GM21529 (cell line): ENCODE measurements at regions not wholly inside any gene's neighbourhood (a gene's known extent, or its start where the extent isn't known, plus 50 kb on each side); places are given as distances from the start of the nearest gene placed in this dataset.

Source experiments
- ATAC-seq: cut with Tn5 transposase; IDR thresholded peaks from one replicate; pipeline ENCODE4 v1.9.1; 2021; ENCODE audit not compliant: unreplicated experiment

DNA sequence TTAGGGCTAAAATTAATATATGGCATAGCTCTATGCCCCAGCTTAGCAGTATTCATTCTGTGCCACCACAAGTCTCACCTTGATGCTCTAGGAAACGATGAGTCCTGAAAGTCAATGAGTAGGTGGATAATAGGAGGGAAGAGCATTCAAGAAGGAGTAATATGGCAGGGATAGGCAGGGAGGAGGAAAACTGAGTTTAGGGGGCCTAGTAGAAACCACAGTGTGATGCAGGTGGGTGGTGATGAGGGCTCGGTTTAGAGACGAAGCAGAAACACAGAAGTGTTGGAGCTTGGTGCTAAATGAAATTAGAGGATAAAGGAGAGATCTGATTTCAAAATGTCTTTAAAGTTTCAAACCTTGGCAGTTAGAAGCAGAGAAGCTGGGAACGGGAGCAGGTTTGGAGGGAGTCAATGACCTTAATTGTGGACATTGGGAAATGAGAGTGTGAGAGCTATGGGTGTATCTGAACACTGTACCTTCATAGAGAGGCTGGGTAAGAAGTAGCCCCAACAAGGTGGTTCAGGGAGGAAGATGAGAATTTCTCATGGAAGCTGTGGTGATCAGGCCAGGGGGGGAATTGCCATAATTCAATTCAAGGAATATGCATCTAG is 144.7 kb upstream of the CPSF6 start:
- ATAC-seq: no peak

DNA sequence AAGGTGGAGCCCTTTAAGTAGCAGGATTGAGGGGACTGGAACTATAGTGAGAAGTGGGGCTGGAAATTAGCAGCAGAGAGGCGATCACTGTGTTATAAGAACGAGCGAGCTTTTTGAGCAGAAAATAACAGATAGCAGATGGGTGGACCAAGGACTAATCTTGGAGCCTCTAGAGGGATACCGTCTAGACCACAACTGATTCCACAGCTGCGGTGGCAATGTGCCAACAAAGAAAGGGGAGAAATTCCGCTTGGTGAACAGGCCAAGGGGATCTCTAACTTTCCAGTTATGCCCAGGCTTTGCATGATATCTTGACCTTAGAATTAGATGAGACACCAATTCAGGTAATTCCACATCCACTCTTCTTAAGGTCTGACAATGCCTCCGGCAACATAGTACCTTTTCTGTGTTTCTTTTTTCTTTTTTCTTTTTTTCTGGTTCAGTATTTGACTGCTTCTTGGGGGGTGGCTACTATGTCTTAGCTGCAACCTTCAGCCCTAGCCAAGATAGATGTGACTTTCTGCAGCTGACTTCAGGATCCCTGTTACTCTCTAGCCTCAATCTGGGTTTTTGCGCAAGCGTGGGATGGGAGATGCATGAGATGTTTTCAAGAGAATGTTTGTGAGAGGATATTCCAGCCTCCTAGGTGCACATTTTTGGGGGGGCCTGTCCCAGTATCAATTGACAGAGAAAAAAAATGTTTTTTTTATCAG is 143.4 kb upstream of the CPSF6 start:
- ATAC-seq: no peak

DNA sequence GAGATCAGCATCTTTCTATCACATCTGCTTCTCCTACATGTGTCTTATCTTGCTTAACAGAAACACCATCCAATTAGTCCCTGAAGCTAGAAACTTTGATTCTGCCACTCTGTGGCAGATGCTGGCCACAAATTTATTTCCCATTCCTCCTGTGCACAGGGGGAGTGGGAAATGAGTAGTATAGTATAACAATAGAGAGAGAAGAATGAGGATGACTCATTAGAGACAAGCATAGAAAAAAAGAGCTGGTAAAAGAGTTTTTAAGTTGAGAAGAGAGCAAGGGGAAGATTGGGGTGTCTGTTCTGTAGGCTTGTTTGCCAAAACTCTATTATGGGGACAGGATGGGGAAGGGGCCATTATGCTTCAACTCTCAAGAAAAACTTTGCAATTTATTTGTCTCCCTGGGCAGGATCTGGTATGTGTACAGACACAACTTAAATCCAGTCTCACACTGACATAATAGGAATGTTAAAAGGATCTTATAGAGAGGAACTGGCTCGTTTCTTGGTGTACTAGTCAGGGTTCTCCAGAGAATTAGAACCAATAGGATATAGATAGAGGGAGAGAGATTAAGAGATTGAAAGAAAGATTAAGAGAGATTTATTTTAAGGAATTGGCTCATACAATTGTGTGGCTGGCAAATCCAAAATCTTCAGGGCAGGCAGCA is 142.6 kb upstream of the CPSF6 start:
- ATAC-seq: no peak

GRCh38 chr12:69097619-69098368 is 141.6 kb upstream of the CPSF6 start:
- ATAC-seq: no peak

- no peak for ATAC-seq
Measured at GRCh38 chr12:69099201-69099837, 140.1 kb upstream of the CPSF6 start.

DNA sequence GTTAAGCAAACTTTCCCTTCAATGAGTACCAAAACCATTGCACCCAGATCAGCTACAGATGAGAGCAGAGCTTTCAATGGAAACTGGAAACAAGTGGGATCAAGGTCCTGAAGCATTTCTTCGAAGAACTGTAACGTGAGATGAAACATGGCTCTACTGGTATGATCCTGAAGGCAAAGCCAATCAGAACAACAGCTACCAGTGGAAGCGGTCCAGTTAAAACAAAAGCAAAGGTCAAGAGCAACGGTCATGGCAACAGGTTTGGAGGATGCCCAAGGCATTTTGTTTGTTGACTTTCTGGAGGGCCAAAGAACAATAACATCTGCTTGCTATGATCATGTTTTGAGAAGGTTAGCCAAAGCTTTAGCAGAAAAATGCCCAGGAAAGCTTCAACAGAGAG is 137.9 kb upstream of the CPSF6 start:
- no peak for ATAC-seq

- ATAC-seq: no peak
Measured at GRCh38 chr12:69102856-69103255, 136.5 kb upstream of the CPSF6 start.

DNA sequence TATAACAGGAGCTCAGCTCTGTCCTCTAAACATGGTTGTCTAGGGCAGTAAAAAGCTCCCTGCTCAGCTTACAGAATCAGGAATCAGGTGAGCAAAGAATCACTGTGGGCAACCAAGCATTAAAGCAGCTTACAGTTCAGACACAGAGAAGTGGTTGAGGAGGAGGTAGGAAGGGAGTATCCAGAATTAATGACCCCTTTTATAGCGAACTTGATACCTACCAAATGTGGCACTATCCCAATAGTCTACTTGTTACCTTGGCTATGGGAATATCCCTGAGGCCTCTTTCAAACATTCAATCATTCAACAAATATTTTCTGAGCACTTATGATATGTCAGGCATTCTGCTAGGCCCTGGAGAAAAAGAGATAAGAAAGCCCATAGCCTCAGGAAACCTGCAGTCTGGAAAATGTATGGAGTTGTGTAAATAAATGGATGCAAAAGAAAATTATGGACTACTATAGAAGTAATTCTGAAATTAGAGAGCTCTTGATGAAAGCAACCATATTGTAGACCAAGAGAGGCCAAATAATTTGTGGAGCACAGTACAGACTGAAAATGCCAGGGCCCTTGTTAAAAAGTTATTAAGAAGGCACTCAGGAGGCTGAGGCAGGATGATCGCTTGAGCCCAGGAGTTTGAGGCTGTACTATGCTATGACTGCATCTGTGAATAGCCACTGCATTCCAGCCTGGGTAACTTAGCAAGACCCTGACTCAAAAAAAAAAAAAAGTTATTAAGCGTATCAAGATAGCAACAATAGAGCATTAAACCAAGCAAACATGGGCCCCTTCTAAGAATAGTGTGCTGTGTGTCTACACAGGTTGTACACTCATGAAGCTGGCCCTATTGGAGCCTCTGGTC is 134.0 kb upstream of the CPSF6 start:
- ATAC-seq: no peak

DNA sequence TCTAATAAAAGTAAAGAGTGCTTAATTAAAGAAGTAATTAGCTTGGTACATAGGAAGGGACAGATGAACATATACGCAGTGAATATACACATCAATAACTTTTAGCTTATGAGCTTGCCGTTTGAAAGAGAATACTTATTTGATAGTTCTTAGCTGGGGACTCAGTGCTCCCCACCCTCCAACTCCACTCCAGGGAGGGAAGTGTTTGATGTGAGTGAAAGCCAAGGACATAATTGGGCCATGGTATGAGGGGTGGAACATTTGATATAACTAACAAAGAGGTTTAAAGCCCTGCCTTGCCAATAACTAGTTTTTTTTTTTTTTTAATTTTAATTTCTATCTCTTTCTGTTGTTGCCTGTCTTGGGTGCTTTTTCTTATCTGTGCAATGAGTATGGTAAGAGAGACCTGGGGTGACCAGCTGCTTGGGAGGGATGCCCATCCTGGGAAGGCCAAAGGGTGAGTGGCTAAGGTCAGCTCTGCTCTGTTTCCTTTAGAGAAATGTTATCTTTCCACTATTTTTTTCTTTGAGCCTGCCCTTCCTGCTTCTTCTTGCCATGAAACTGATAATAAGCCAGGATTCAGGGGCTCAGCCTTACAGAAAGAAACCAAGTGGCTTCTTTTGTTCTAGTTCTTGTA is 132.8 kb upstream of the CPSF6 start:
- no peak for ATAC-seq

DNA sequence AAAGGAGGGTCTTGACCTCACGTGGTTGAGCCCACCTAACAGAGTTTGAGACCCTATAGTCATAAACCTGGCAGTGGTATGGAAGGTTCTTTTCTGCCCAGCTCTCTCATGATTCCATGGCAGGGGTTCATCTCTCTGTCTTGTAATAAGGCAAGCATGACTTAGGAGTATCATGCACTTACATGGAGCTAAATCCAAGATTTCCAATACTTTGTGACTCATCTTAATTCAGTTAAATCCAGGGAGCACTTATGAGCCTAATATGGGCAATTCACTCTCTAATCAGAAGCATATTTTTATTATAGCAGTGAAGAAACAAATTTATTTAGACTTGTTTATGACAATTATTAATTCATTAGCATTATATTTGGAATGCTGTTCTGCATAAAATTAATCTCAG is 131.8 kb upstream of the CPSF6 start:
- no peak for ATAC-seq

DNA sequence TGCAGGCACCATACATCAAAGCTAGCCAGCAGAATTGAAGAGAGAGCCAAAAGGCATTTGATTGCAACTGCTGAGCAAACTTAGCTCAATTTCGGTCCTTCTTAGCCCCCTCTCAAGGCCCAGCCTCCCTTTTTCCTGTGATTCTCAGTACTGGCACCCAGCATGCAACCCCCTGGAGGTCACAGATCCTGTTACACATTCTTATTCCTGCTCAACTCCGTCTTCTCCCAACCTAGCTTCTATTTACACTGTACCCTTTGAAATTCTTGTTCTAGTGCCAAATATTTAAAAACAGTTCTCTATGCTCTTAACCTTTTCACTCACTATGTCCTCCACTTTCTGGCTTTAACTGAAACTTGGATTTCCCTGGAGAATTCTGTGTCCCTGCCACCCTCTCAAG is 131.3 kb upstream of the CPSF6 start:
- ATAC-seq: no peak

DNA sequence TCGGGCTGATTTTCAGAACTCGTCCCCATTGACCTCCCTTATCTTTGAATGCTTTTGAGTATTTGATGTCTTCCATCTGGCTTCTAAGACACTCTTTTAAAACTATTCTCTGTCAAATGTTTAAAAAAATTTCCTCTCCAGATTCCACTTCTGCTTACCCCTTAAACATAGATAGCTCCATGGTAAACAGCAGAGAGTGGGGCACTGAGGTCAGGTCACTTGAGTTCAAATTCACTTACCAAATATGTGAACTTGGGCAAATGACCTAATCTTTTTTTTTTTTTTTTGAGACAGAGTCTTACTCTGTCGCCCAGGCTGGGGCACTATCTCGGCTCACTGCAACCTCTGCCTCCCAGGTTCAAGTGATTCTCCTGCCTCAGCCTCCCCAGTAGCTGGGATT is 126.8 kb upstream of the CPSF6 start:
- ATAC-seq: no peak

DNA sequence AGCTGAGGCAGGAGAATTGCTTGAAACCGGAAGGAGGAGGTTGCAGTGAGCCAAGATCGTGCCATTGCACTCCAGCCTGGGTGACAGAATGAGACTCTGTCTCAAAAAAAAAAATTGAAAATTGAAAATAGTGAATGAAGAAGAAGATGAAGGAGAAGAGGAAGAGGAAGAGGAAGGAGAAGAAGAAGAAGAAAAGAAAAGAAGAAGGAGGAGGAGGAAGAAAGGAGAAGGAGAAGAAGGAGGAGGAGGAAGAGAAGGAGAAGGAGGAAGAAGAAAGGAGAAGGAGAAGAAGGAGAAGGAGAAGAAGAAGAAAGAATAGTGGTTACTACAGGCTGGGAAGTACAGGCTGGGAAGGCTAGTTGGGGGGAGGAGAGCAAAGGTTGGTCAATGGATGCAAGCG is 124.3 kb upstream of the CPSF6 start:
- ATAC-seq: no peak

DNA sequence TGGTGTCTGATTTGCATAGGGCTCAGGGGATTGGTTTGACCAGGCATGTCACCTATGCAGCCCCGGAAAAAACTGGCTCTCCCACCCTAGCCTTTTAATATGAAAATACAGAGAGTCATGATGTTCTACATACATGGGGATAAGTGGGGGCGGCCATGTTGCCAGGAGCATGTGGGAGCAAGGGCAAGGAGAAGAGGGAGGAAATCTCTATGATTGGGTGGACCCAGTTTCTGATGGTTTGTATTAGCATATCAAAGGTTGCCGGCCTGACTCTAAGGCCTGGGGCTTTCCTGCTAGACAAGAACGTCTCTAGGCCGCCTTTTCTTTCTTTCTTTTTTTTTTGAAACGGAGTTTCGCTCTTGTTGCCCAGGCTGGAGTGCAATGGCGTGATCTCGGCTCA is 123.4 kb upstream of the CPSF6 start:
- ATAC-seq: no peak

- ATAC-seq: no peak
Measured at GRCh38 chr12:69117566-69118266, 121.7 kb upstream of the CPSF6 start.

DNA sequence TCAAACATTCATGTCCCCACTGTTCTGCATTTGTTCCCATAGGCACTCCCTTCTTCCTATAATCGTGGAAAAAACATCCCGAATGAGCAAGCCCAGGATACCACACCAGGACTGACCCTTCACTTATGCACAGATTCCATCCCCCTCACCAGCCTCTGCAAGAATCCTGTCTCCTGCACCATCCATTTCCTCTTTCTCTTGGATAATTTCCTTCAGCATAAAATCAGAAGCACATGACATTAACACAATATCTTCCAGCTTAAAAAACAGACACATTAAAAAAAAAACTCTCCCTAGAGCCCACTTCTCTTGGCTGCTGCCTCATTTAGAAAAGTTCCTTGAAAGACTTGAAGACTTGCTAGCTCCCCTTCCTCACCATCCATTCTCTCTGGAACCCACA is 120.9 kb upstream of the CPSF6 start:
- ATAC-seq: no peak

- ATAC-seq: no peak
Measured at GRCh38 chr12:69119770-69120169, 119.6 kb upstream of the CPSF6 start.

DNA sequence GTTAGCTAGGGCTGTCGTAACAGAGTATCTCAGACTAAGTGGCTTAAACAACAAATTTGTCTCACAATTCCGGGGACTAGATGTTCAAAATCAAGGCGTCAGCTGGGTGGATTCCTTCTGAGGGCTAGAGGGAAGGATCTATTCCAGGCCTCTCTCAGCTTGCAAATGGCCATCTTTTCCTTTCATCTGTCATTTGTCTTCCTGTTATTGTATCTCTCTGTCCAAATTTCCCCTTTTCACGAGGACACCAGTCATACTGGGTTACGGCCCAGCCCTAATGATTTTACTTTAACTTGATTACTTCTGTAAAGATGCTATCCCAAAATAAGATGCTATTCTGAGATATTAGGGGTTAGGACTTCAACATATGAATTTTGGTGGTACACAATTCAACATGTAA is 119.0 kb upstream of the CPSF6 start:
- ATAC-seq: no peak

- no peak for ATAC-seq
Measured at GRCh38 chr12:69123311-69123710, 116.1 kb upstream of the CPSF6 start.
